ENCODE measurements at regions not wholly inside any gene's neighbourhood (a gene's known extent, or its start where the extent isn't known, plus 50 kb on each side); places are given as distances from the start of the nearest gene placed in this dataset.
"Not testable (repeated sequence)": the region's sequence is repeated elsewhere in the genome, so short reads cannot be mapped to it uniquely, and the experiment has no call there.

- intact Hi-C loops (cut with DNase I), result no loop called here
- DNase-seq, result no peak
Observed at GRCh38 chr5:83001796-83002381, 75.3 kb downstream of the TMEM167A start.

- no peak for DNase-seq
- intact Hi-C loops (cut with DNase I), result no loop called here
Observed at GRCh38 chr5:83000922-83001321, 76.3 kb downstream of the TMEM167A start.

- no peak for DNase-seq
- intact Hi-C loops (cut with DNase I), result no loop called here
Observed at GRCh38 chr5:83000428-83000827, 76.8 kb downstream of the TMEM167A start.

GRCh38 chr5:82993416-82993815, 83.8 kb downstream of the TMEM167A start:
- DNase-seq, result no peak
- intact Hi-C loops (cut with DNase I), result no loop called here

- DNase-seq, result no peak
- intact Hi-C loops (cut with DNase I), result no loop called here
Observed at GRCh38 chr5:82992646-82993045, 84.5 kb downstream of the TMEM167A start.

GRCh38 chr5:82991678-82992323, 85.4 kb downstream of the TMEM167A start:
- intact Hi-C loops (cut with DNase I), result no loop called here
- DNase-seq, result no peak

GRCh38 chr5:82991059-82991458, 86.1 kb downstream of the TMEM167A start:
- intact Hi-C loops (cut with DNase I), result no loop called here
- DNase-seq, result no peak

- intact Hi-C loops (cut with DNase I), result no loop called here
- DNase-seq, result no peak
Observed at GRCh38 chr5:82987188-82987587, 90.0 kb downstream of the TMEM167A start.

GRCh38 chr5:82986404-82986803, 90.8 kb downstream of the TMEM167A start:
- intact Hi-C loops (cut with DNase I), result no loop called here
- DNase-seq, result no peak

GRCh38 chr5:82985763-82986162, 91.4 kb downstream of the TMEM167A start:
- intact Hi-C loops (cut with DNase I), result no loop called here
- no peak for DNase-seq

- intact Hi-C loops (cut with DNase I), result no loop called here
- DNase-seq, result no peak
Observed at GRCh38 chr5:82984786-82985735, 92.1 kb downstream of the TMEM167A start.

- intact Hi-C loops (cut with DNase I), result no loop called here
- no peak for DNase-seq
Observed at GRCh38 chr5:82982846-82983245, 94.3 kb downstream of the TMEM167A start.

- DNase-seq; intact Hi-C loops (cut with DNase I): not testable (repeated sequence)
Observed at GRCh38 chr5:82976887-82977286, 100.3 kb downstream of the TMEM167A start.

- no peak for DNase-seq
- intact Hi-C loops (cut with DNase I), result no loop called here
Observed at GRCh38 chr5:82975812-82976211, 101.4 kb downstream of the TMEM167A start.

GRCh38 chr5:82975396-82975795, 101.8 kb downstream of the TMEM167A start:
- DNase-seq, result no peak
- intact Hi-C loops (cut with DNase I), result no loop called here

- DNase-seq; intact Hi-C loops (cut with DNase I): not testable (repeated sequence)
Observed at GRCh38 chr5:82974346-82974745, 102.8 kb downstream of the TMEM167A start.

GRCh38 chr5:82971901-82972300, 105.3 kb downstream of the TMEM167A start:
- no peak for DNase-seq
- intact Hi-C loops (cut with DNase I), result no loop called here

GRCh38 chr5:82971034-82971806, 106.0 kb downstream of the TMEM167A start:
- peak in 2 of 10 donors; percentile 48 to 70 for DNase-seq
- intact Hi-C loops (cut with DNase I), result not testable (repeated sequence)

- intact Hi-C loops (cut with DNase I); DNase-seq: not testable (repeated sequence)
Observed at GRCh38 chr5:82969221-82969976, 107.8 kb downstream of the TMEM167A start.

- intact Hi-C loops (cut with DNase I), result no loop called here
- DNase-seq, result no peak
Observed at GRCh38 chr5:82967072-82967471, 110.1 kb downstream of the TMEM167A start.
